Panc1 (cell line): ENCODE measurements at regions not wholly inside any gene's neighbourhood (a gene's known extent, or its start where the extent isn't known, plus 50 kb on each side); places are given as distances from the start of the nearest gene placed in this dataset.
"Not testable (repeated sequence)": the region's sequence is repeated elsewhere in the genome, so short reads cannot be mapped to it uniquely, and the experiment has no call there.

Experiments used
- ATAC-seq: fragments of 200-7000 bp; cut with Tn5 transposase; 2 replicates; pipeline ENCODE4 v1.9.1; 2020; ENCODE audit warnings: mild to moderate bottlenecking, moderate library complexity
- BruUV-seq: library from RNA; stranded (reverse); fragments of 400-500 nt; replicated peaks from 2 replicates; lab custom pipeline; 2021; lab: Mats Ljungman, UMichigan
- CTCF ChIA-PET: fragments of 300-600 bp; sonication (Branson Sonifier 250); formaldehyde crosslinking; loops from one replicate; lab custom pipeline; 2022; ENCODE audit warnings: antibody characterized with exemption; lab: Charles Lee
- POLR2A ChIA-PET: fragments of 300-600 bp; sonication (Branson Sonifier 250); formaldehyde crosslinking; loops from one replicate; lab custom pipeline; 2022; ENCODE audit warnings: antibody characterized with exemption; lab: Charles Lee
- DNase-seq: peaks from one replicate; pipeline ENCODE4 v3.0.0-alpha.2; 2010; ENCODE audit warnings: low read depth, low spot score
- H3K27ac ChIP-seq: 2 replicates; pipeline ENCODE4 v1.5.1; 2011; ENCODE audit warnings: mild to moderate bottlenecking, low read length, inconsistent platforms
- H3K27me3 ChIP-seq: fragments of 200-500 bp; sonication (Bioruptor generic); 2 replicates; pipeline ENCODE4 v1.6.0; 2014; ENCODE audit warnings: low read length, inconsistent platforms; ENCODE audit not compliant: control insufficient read depth, insufficient read depth
- H3K36me3 ChIP-seq: fragments of 200-500 bp; sonication (Bioruptor generic); 2 replicates; pipeline ENCODE4 v1.5.1; 2014; ENCODE audit warnings: inconsistent platforms, mild to moderate bottlenecking, low read length, moderate library complexity; ENCODE audit not compliant: control insufficient read depth, insufficient read depth
- H3K4me1 ChIP-seq: 2 replicates; pipeline ENCODE4 v1.5.1; 2011; ENCODE audit warnings: inconsistent platforms, mild to moderate bottlenecking, low read length, moderate library complexity; ENCODE audit not compliant: control insufficient read depth, insufficient read depth
- H3K4me3 ChIP-seq, 2 experiments: 2 replicates each; pipeline ENCODE4 v1.5.1; 2011 to 2012; ENCODE audit warnings: low read depth in 2 of 2, low read length in 2 of 2, mild to moderate bottlenecking in 2 of 2, inconsistent platforms in 1 of 2, moderate library complexity in 1 of 2
- H3K9me3 ChIP-seq: fragments of 200-500 bp; sonication (Bioruptor generic); 2 replicates; pipeline ENCODE4 v1.5.1; 2014; ENCODE audit warnings: low read depth, mild to moderate bottlenecking, inconsistent platforms, low read length, moderate library complexity; ENCODE audit not compliant: control insufficient read depth, insufficient read depth
- CTCF ChIP-seq: fragments of 450-650 bp; IDR thresholded peaks from 2 replicates; pipeline ENCODE4 v1.5.1; 2017; ENCODE audit warnings: mild to moderate bottlenecking
- POLR2AphosphoS5 ChIP-seq: IDR thresholded peaks from 2 replicates; pipeline ENCODE4 v1.6.1; 2012; ENCODE audit warnings: mild to moderate bottlenecking, low read depth, low read length, moderate library complexity
- REST ChIP-seq, 2 experiments: IDR thresholded peaks; 2 replicates each; pipeline ENCODE4 v1.6.1; 2011 to 2012; ENCODE audit warnings: low read depth in 2 of 2, control low read depth in 1 of 2, low read length in 1 of 2, mild to moderate bottlenecking in 1 of 2, moderate library complexity in 1 of 2; ENCODE audit not compliant: insufficient read depth in 1 of 2
- SIN3A ChIP-seq: IDR thresholded peaks from 2 replicates; pipeline ENCODE4 v1.6.1; 2012; ENCODE audit warnings: low read depth, mild to moderate bottlenecking, low read length, moderate library complexity, borderline replicate concordance; ENCODE audit not compliant: insufficient read depth
- TCF7L2 ChIP-seq: IDR thresholded peaks from 2 replicates; pipeline ENCODE4 v1.6.1; 2011; ENCODE audit warnings: mild to moderate bottlenecking, low read depth, low read length, inconsistent platforms
- in situ Hi-C: cut with HindIII; loops from 2 replicates; pipeline ENCODE4 v1.10.0; 2016; ENCODE audit warnings: low sequenced_read_pairs, low pct_unique_long_range_greater_than_20kb
- intact Hi-C: fragments of 100-400 bp; cut with micrococcal nuclease; formaldehyde crosslinking; loops from one replicate; pipeline ENCODE4 v1.10.0; 2022; ENCODE audit not compliant: unreplicated experiment

GRCh38 chr3:81823086-81823485 is 61.6 kb upstream of the GBE1 start:
- ChIA-PET POLR2A (no interaction called here), CTCF (no interaction called here)
- Histone ChIP-seq H3K27me3 (no peaks in the 10 kb centered on the region), H3K27ac (no peak overlapping the region), H3K4me1 (no peaks in the 10 kb centered on the region), H3K36me3 (no peaks in the 10 kb centered on the region), H3K9me3 (no peaks in the 10 kb centered on the region), H3K4me3 (no peak overlapping the region)
- no TSS peak for BruUV-seq
- in situ Hi-C loops, result no loop called here
- DNase-seq, result no peak
- ATAC-seq, result no peak
- intact Hi-C loops, result no loop called here
- TF ChIP-seq SIN3A, result no peak
- TF ChIP-seq POLR2AphosphoS5, result no peak
- TF ChIP-seq REST (IDR thresholded peaks at IDR 0.05; ENCODE audit: insufficient read depth in 1 of 2, low read depth in 2 of 2, low read length in 1 of 2), result no peak
- TF ChIP-seq TCF7L2, result no peak
- TF ChIP-seq CTCF, result no peak

GRCh38 chr3:81816473-81817250 is 55.2 kb upstream of the GBE1 start:
- Histone ChIP-seq H3K9me3 (no peaks in the 10 kb centered on the region), H3K4me1 (no peaks in the 10 kb centered on the region), H3K4me3 (no peak overlapping the region), H3K27ac (no peak overlapping the region), H3K27me3 (no peaks in the 10 kb centered on the region), H3K36me3 (no peaks in the 10 kb centered on the region)
- no peak for ATAC-seq
- ChIA-PET POLR2A (no interaction called here), CTCF (no interaction called here)
- TF ChIP-seq CTCF, result no peak
- TF ChIP-seq SIN3A, result no peak
- no peak for TF ChIP-seq REST (IDR thresholded peaks at IDR 0.05; ENCODE audit: insufficient read depth in 1 of 2, low read depth in 2 of 2, low read length in 1 of 2)
- TF ChIP-seq POLR2AphosphoS5, result no peak
- TF ChIP-seq TCF7L2, result no peak
- intact Hi-C loops (no loop called here), in situ Hi-C loops (no loop called here)
- no TSS peak for BruUV-seq
- no peak for DNase-seq

GRCh38 chr3:81812098-81812497 is 50.7 kb upstream of the GBE1 start:
- DNase-seq, CTCF ChIA-PET, H3K27ac ChIP-seq, intact Hi-C loops, H3K4me1 ChIP-seq, ATAC-seq, H3K27me3 ChIP-seq, H3K36me3 ChIP-seq, in situ Hi-C loops, H3K9me3 ChIP-seq, H3K4me3 ChIP-seq, POLR2A ChIA-PET, BruUV-seq: not testable (repeated sequence)
